ENCODE measurements at regions not wholly inside any gene's neighbourhood (a gene's known extent, or its start where the extent isn't known, plus 50 kb on each side); places are given as distances from the start of the nearest gene placed in this dataset.
"Not testable (repeated sequence)": the region's sequence is repeated elsewhere in the genome, so short reads cannot be mapped to it uniquely, and the experiment has no call there.

DNA sequence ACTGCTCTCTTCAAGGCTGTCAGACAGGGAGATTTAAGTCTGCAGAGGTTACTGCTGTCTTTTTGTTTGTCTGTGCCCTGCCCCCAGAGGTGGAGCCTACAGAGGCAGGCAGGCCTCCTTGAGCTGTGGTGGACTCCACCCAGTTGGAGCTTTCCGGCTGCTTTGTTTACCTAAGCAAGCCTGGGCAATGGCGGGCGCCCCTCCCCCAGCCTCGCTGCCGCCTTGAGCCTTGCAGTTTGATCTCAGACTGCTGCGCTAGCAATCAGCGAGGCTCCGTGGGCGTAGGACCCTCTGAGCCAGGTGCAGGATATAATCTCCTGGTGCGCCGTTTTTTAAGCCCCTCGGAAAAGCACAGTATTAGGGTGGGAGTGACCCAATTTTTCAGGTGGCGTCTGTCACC lies 446.7 kb upstream of the ACO1 start:
- FAIRE-seq; POLR2A ChIA-PET; H3K4me2 ChIP-seq (ENCODE audit: low read depth, low read length); DNase-seq (ENCODE audit: low spot score); H3K4me3 ChIP-seq (replicated peaks in 1 of 3; ENCODE audit: insufficient read depth in 1 of 3, low read depth in 2 of 3, low read length in 3 of 3); H3K79me2 ChIP-seq (ENCODE audit: insufficient read depth, low read length); ATAC-seq; H3K36me3 ChIP-seq (replicated peaks in 1 of 2; ENCODE audit: control insufficient read depth in 1 of 2, insufficient read depth in 2 of 2, low read length in 2 of 2); H3K27ac ChIP-seq (ENCODE audit: extremely low read length, insufficient read depth, low read length); H4K20me1 ChIP-seq (ENCODE audit: insufficient read depth, low read length); intact Hi-C loops (cut with micrococcal nuclease; ENCODE audit: unreplicated experiment); H3K27me3 ChIP-seq (ENCODE audit: control insufficient read depth in 1 of 2, insufficient read depth in 2 of 2, low read length in 2 of 2); H3K9me3 ChIP-seq (ENCODE audit: low read length); CTCF ChIA-PET (ENCODE audit: low intra/inter-chr PET ratio, low total read pairs); H3K9ac ChIP-seq (ENCODE audit: insufficient read depth, low read depth, low read length); in situ Hi-C loops (cut with HindIII; ENCODE audit: extremely low pct_ligation_motif_present, low pct_unique_long_range_greater_than_20kb); BruUV-seq (replicated peaks); H2AFZ ChIP-seq (ENCODE audit: low read length): not testable (repeated sequence)
- TF ChIP-seq, protein P1, sequence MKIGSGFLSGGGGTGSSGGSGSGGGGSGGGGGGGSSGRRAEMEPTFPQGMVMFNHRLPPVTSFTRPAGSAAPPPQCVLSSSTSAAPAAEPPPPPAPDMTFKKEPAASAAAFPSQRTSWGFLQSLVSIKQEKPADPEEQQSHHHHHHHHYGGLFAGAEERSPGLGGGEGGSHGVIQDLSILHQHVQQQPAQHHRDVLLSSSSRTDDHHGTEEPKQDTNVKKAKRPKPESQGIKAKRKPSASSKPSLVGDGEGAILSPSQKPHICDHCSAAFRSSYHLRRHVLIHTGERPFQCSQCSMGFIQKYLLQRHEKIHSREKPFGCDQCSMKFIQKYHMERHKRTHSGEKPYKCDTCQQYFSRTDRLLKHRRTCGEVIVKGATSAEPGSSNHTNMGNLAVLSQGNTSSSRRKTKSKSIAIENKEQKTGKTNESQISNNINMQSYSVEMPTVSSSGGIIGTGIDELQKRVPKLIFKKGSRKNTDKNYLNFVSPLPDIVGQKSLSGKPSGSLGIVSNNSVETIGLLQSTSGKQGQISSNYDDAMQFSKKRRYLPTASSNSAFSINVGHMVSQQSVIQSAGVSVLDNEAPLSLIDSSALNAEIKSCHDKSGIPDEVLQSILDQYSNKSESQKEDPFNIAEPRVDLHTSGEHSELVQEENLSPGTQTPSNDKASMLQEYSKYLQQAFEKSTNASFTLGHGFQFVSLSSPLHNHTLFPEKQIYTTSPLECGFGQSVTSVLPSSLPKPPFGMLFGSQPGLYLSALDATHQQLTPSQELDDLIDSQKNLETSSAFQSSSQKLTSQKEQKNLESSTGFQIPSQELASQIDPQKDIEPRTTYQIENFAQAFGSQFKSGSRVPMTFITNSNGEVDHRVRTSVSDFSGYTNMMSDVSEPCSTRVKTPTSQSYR (CRISPR knock-in tag; IDR thresholded peaks at IDR 0.05; ENCODE audit: borderline replicate concordance) = peak; percentile 58; the same call in 1 of the 2 replicates
- TF ChIP-seq, protein P2, sequence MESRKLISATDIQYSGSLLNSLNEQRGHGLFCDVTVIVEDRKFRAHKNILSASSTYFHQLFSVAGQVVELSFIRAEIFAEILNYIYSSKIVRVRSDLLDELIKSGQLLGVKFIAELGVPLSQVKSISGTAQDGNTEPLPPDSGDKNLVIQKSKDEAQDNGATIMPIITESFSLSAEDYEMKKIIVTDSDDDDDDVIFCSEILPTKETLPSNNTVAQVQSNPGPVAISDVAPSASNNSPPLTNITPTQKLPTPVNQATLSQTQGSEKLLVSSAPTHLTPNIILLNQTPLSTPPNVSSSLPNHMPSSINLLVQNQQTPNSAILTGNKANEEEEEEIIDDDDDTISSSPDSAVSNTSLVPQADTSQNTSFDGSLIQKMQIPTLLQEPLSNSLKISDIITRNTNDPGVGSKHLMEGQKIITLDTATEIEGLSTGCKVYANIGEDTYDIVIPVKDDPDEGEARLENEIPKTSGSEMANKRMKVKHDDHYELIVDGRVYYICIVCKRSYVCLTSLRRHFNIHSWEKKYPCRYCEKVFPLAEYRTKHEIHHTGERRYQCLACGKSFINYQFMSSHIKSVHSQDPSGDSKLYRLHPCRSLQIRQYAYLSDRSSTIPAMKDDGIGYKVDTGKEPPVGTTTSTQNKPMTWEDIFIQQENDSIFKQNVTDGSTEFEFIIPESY (CRISPR knock-in tag; IDR thresholded peaks at IDR 0.05) = peak; percentile 91
- 90% methylated on average over 6 of the region's 13 CpGs for WGBS (ENCODE audit: low lambda C conversion rate)
- H3K4me1 ChIP-seq (ENCODE audit: insufficient read depth, low read length) = peaks cover 15% of the 10 kb centered on the region

DNA sequence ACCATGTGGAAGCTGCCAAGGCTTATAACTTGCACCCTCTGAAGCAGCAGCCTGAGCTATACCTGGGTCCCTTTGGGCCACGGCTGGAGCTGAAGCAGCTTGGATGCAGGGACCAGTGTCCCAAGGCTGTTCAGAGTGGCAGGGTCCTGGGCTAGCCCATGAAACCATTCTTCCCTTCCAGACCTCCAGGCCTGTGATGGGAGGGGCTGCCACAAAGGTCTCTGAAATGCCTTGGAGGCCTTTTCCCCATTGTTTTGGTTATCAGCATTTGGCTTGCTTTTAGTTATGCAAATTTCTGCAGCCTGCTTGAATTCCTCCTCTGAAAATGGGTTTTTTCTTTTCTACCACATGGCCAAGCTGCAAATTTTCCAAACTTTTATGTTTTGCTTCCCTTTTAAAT lies 433.7 kb upstream of the ACO1 start:
- Histone ChIP-seq H3K4me2 (ENCODE audit: low read depth, low read length) (no peak overlapping the region), H3K27ac (ENCODE audit: extremely low read length, insufficient read depth, low read length) (no peak overlapping the region), H3K79me2 (ENCODE audit: insufficient read depth, low read length) (peaks cover 1% of the 10 kb centered on the region), H4K20me1 (ENCODE audit: insufficient read depth, low read length) (no peaks in the 10 kb centered on the region), H3K4me1 (ENCODE audit: insufficient read depth, low read length) (no peaks in the 10 kb centered on the region), H3K9me3 (ENCODE audit: low read length) (peaks cover 26% of the 10 kb centered on the region), H3K36me3 (replicated peaks in 1 of 2; ENCODE audit: control insufficient read depth in 1 of 2, insufficient read depth in 2 of 2, low read length in 2 of 2) (peaks cover 0 to 3% of the 10 kb centered on the region in 2 experiments; a peak in 1 of 5 replicates), H3K9ac (ENCODE audit: insufficient read depth, low read depth, low read length) (no peak overlapping the region), H2AFZ (ENCODE audit: low read length) (no peak overlapping the region), H3K27me3 (ENCODE audit: control insufficient read depth in 1 of 2, insufficient read depth in 2 of 2, low read length in 2 of 2) (no peaks in the 10 kb centered on the region), H3K4me3 (replicated peaks in 1 of 3; ENCODE audit: insufficient read depth in 1 of 3, low read depth in 2 of 3, low read length in 3 of 3) (no peak overlapping the region)
- in situ Hi-C loops (cut with HindIII; ENCODE audit: extremely low pct_ligation_motif_present, low pct_unique_long_range_greater_than_20kb) (no loop called here), intact Hi-C loops (cut with micrococcal nuclease; ENCODE audit: unreplicated experiment) (no loop called here)
- no peak for ATAC-seq
- WGBS (ENCODE audit: low lambda C conversion rate) = 100% methylated on average over 1 of the region's 1 CpG
- POLR2A ChIA-PET = no interaction called here
- FAIRE-seq = no peak
- no TSS peak for BruUV-seq (replicated peaks)
- no peak for DNase-seq (ENCODE audit: low spot score)
- CTCF ChIA-PET (ENCODE audit: low intra/inter-chr PET ratio, low total read pairs) = no interaction called here
- no peak for TF ChIP-seq ZKSCAN1 (IDR thresholded peaks at IDR 0.05; ENCODE audit: low read length)
- no peak for TF ChIP-seq ZNF660 (CRISPR knock-in tag; IDR thresholded peaks at IDR 0.05; ENCODE audit: borderline replicate concordance, low read depth)
- no peak for TF ChIP-seq ZNF264 (CRISPR knock-in tag; IDR thresholded peaks at IDR 0.05)
- no peak for TF ChIP-seq CCAR2 (optimal IDR thresholded peaks at IDR 0.05; ENCODE audit: low read depth, low read length)
- TF ChIP-seq ZNF296 (CRISPR knock-in tag; conservative IDR thresholded peaks at IDR 0.05) = no peak
- no peak for TF ChIP-seq MEIS2 (CRISPR knock-in tag; IDR thresholded peaks at IDR 0.05)
- TF ChIP-seq, protein P3, sequence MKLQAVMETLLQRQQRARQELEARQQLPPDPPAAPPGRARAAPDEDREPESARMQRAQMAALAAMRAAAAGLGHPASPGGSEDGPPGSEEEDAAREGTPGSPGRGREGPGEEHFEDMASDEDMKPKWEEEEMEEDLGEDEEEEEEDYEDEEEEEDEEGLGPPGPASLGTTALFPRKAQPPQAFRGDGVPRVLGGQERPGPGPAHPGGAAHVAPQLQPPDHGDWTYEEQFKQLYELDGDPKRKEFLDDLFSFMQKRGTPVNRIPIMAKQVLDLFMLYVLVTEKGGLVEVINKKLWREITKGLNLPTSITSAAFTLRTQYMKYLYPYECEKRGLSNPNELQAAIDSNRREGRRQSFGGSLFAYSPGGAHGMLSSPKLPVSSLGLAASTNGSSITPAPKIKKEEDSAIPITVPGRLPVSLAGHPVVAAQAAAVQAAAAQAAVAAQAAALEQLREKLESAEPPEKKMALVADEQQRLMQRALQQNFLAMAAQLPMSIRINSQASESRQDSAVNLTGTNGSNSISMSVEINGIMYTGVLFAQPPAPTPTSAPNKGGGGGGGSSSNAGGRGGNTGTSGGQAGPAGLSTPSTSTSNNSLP (IDR thresholded peaks at IDR 0.05; ENCODE audit: low read depth, low read length) = no peak
- TF ChIP-seq ZNF549 (CRISPR knock-in tag; IDR thresholded peaks at IDR 0.05) = no peak
- no peak for TF ChIP-seq MED8 (CRISPR knock-in tag; IDR thresholded peaks at IDR 0.05; ENCODE audit: insufficient replicate concordance)
- TF ChIP-seq NKX3-1 (CRISPR knock-in tag; IDR thresholded peaks at IDR 0.05) = no peak
- TF ChIP-seq HNRNPUL1 (IDR thresholded peaks at IDR 0.05; ENCODE audit: low read depth, low read length) = no peak
- TF ChIP-seq SOX5 (CRISPR knock-in tag; IDR thresholded peaks at IDR 0.05; ENCODE audit: borderline replicate concordance) = no peak
